ENCODE measurements at regions not wholly inside any gene's neighbourhood (a gene's known extent, or its start where the extent isn't known, plus 50 kb on each side); places are given as distances from the start of the nearest gene placed in this dataset.

GRCh38 chr11:81342966-81343365 is 1390.7 kb downstream of the FAM181B start:
- TF ChIP-seq ESRRA (IDR thresholded peaks at IDR 0.05; ENCODE audit: low read length) (no peak), CBFB (IDR thresholded peaks at IDR 0.05; ENCODE audit: low read depth) (no peak), EZH2 (IDR thresholded peaks at IDR 0.05; ENCODE audit: borderline replicate concordance, control insufficient read depth, low read depth, low read length) (no peak), FOS (IDR thresholded peaks at IDR 0.05; ENCODE audit: borderline replicate concordance, extremely low read depth, insufficient read length) (no peak), GABPA (IDR thresholded peaks at IDR 0.05; ENCODE audit: low read depth) (no peak), SIN3A (IDR thresholded peaks at IDR 0.05; ENCODE audit: low read depth, low read length) (no peak)
